Parathyroid adenoma (tissue), 2 donors: ENCODE measurements at regions not wholly inside any gene's neighbourhood (a gene's known extent, or its start where the extent isn't known, plus 50 kb on each side); places are given as distances from the start of the nearest gene placed in this dataset.

ENCODE experiments used
- H2AFZ ChIP-seq: fragments of 300-600 bp; sonication (generic); one replicate; pipeline ENCODE4 v1.7.0; 2017; ENCODE audit warnings: antibody characterized with exemption, mild to moderate bottlenecking
- H3K27ac ChIP-seq: fragments of 300-600 bp; sonication (generic); one replicate; pipeline ENCODE4 v1.7.0; 2017
- H3K27me3 ChIP-seq: fragments of 300-600 bp; sonication (generic); one replicate; pipeline ENCODE4 v1.7.0; 2017; ENCODE audit warnings: low read length; ENCODE audit not compliant: control insufficient read depth, insufficient read depth
- H3K36me3 ChIP-seq: fragments of 300-600 bp; sonication (generic); one replicate; pipeline ENCODE4 v1.7.0; 2017; ENCODE audit warnings: low read length; ENCODE audit not compliant: control insufficient read depth, insufficient read depth
- H3K4me1 ChIP-seq: fragments of 300-600 bp; sonication (generic); one replicate; pipeline ENCODE4 v1.7.0; 2017; ENCODE audit warnings: control low read depth
- H3K4me2 ChIP-seq: fragments of 300-600 bp; sonication (generic); one replicate; pipeline ENCODE4 v1.7.0; 2017; ENCODE audit warnings: low read length
- H3K4me3 ChIP-seq: fragments of 300-600 bp; sonication (generic); one replicate; pipeline ENCODE4 v1.7.0; 2017; ENCODE audit warnings: low read depth, low read length
- H3K79me2 ChIP-seq: fragments of 300-600 bp; sonication (generic); one replicate; pipeline ENCODE4 v1.7.0; 2017; ENCODE audit warnings: control low read depth
- H3K9ac ChIP-seq: fragments of 300-600 bp; sonication (generic); one replicate; pipeline ENCODE4 v1.7.0; 2017; ENCODE audit warnings: mild to moderate bottlenecking
- H3K9me3 ChIP-seq: fragments of 300-600 bp; sonication (generic); one replicate; pipeline ENCODE4 v1.7.0; 2017; ENCODE audit warnings: low read length; ENCODE audit not compliant: control insufficient read depth
- TF ChIP-seq, protein P1 (sequence below): fragments of 300-600 bp; sonication (generic); IDR thresholded peaks from one replicate; pipeline ENCODE4 v1.7.0; 2017; ENCODE audit warnings: antibody characterized with exemption, mild to moderate bottlenecking
- donor health status: primary hyperparathyroidism.

DNA sequence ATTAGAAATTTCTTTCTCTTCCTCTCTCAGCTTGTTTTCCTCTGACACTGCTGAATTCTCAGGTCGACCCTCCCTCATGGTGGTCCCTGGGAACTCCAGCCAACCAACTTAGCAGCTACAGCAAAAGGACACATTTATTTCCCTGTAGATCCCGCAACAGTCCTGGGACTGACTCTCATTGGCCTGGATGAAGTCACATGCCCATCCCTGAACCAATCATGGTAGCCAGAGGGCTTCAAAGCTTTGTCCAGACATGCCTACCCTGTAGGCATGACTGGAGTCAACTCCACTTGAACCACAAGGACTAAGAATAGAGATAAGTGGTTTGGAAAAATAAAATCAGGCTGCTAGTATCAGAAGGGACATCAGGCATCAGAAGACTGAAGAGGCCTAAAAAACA, 84.6 kb upstream of the LRRC55 start:
- Histone ChIP-seq H3K4me1 (no peaks in the 10 kb centered on the region), H3K27ac (no peak overlapping the region), H3K4me3 (no peak overlapping the region), H3K27me3 (no peaks in the 10 kb centered on the region), H3K9me3 (no peaks in the 10 kb centered on the region), H2AFZ (no peak overlapping the region), H3K79me2 (no peaks in the 10 kb centered on the region), H3K9ac (no peak overlapping the region), H3K4me2 (no peak overlapping the region), H3K36me3 (no peaks in the 10 kb centered on the region)
- TF ChIP-seq, protein P1, sequence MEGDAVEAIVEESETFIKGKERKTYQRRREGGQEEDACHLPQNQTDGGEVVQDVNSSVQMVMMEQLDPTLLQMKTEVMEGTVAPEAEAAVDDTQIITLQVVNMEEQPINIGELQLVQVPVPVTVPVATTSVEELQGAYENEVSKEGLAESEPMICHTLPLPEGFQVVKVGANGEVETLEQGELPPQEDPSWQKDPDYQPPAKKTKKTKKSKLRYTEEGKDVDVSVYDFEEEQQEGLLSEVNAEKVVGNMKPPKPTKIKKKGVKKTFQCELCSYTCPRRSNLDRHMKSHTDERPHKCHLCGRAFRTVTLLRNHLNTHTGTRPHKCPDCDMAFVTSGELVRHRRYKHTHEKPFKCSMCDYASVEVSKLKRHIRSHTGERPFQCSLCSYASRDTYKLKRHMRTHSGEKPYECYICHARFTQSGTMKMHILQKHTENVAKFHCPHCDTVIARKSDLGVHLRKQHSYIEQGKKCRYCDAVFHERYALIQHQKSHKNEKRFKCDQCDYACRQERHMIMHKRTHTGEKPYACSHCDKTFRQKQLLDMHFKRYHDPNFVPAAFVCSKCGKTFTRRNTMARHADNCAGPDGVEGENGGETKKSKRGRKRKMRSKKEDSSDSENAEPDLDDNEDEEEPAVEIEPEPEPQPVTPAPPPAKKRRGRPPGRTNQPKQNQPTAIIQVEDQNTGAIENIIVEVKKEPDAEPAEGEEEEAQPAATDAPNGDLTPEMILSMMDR = no peak

DNA sequence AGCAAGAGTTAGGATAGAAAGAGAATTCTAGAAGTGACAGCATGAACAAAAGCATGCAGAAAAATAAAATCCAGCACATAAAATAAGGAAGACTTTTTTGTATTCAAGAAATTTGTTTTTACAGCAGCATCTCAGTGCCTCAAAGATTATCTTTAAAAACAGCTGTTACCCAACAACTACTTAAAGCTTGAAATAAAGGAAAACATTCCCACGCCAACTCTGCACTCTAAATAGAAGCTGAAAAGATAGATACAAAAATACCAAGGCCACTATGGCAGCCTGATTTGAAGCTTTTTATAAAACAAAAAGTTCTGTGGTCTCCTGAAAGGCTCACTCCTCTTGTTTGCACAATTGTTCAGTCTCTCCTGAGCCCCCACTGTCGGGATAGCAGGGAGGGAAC, 83.6 kb upstream of the LRRC55 start:
- Histone ChIP-seq H3K79me2 (no peaks in the 10 kb centered on the region), H2AFZ (no peak overlapping the region), H3K9me3 (no peaks in the 10 kb centered on the region), H3K4me1 (no peaks in the 10 kb centered on the region), H3K4me3 (no peak overlapping the region), H3K9ac (no peak overlapping the region), H3K36me3 (no peaks in the 10 kb centered on the region), H3K4me2 (no peak overlapping the region), H3K27me3 (no peaks in the 10 kb centered on the region), H3K27ac (no peak overlapping the region)
- TF ChIP-seq, protein P1 = no peak

DNA sequence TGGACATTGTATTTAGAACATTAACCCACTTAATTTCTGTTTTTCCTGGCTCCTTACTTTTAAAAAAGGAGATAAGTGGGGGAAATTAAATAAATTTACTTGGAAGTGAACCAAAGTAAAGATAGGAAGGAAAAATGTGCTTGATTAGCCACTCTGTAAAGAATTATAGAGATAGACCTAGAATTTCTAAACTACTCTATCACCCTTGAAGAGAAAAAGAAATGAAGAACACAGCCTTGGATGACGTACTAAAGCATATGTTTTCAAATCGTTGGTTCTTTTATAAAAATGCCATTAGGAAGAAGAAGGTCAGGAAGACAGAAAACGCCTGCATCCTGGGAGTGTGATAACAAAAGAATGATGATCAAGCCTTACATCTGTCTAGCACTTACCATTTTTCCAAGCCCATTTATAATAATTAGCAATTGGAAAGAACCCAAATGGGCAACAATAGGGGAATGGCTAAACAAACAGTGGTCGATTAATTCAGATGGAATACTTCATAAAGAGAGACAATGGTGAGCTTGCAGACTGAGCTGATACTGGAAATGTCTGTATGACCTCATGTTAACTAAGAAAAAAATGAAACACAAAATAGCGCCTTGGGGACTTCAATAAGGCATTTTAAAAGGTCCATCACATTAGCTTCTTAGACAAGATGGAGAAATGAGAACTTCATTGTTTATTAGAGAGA, 81.0 kb upstream of the LRRC55 start:
- no peak overlapping the region for H3K9ac ChIP-seq
- H3K4me1 ChIP-seq = no peaks in the 10 kb centered on the region
- TF ChIP-seq, protein P1 = no peak
- H3K4me3 ChIP-seq = no peak overlapping the region
- H3K27ac ChIP-seq = no peak overlapping the region
- no peaks in the 10 kb centered on the region for H3K79me2 ChIP-seq
- H3K9me3 ChIP-seq = no peaks in the 10 kb centered on the region
- H3K36me3 ChIP-seq = no peaks in the 10 kb centered on the region
- H3K4me2 ChIP-seq = no peak overlapping the region
- no peaks in the 10 kb centered on the region for H3K27me3 ChIP-seq
- no peak overlapping the region for H2AFZ ChIP-seq

DNA sequence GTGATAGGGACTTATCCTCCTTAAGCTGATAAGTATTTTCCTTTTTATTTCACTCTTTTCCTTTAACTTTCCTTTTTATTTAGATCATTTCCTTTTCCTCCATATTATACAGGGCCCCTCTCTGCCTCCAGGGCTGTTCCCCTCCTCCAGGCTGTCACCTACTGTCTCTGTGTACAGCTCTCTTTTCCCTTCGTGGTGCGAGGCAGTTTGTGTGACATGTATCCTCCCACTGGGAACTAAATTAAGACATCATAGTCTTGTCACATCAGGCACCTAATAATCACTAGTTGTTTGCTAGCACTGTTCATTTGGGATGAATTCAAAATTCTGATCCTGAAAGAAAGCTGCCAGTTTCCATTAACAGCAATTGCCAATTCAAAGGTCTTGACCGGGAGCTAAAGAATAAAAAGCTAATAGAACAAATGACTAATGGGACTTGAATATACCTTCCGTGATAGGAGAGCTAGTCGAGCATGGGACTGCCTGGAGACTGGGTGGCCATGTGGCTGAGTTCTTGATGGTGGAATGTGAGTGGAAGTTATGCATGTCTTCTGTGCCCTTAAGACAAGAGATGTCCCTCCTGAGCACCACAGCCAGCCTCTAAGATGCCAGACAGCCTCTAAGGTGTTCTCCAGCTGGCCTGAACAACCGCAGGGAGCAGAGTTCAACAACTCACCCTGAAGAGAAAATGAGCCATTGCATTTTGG, 77.7 kb upstream of the LRRC55 start:
- no peak overlapping the region for H3K27ac ChIP-seq
- TF ChIP-seq, protein P1 = no peak
- H3K9ac ChIP-seq = no peak overlapping the region
- H3K4me3 ChIP-seq = no peak overlapping the region
- no peak overlapping the region for H2AFZ ChIP-seq
- H3K4me1 ChIP-seq = no peaks in the 10 kb centered on the region
- H3K36me3 ChIP-seq = no peaks in the 10 kb centered on the region
- no peaks in the 10 kb centered on the region for H3K27me3 ChIP-seq
- H3K9me3 ChIP-seq = no peaks in the 10 kb centered on the region
- no peak overlapping the region for H3K4me2 ChIP-seq
- H3K79me2 ChIP-seq = no peaks in the 10 kb centered on the region
